Inflammatory macrophage (primary cell): ENCODE measurements at regions not wholly inside any gene's neighbourhood (a gene's known extent, or its start where the extent isn't known, plus 50 kb on each side); places are given as distances from the start of the nearest gene placed in this dataset.

Experiments
- DNase-seq, 2 donors: peaks; one replicate each; pipeline ENCODE4 v3.0.0-alpha.2; 2020 to 2022

- no peak for DNase-seq
Measured at GRCh38 chr9:84590706-84591105, 78.8 kb upstream of the NTRK2 start.

GRCh38 chr9:84592918-84593317 lies 76.6 kb upstream of the NTRK2 start:
- DNase-seq = no peak

GRCh38 chr9:84593352-84593751 lies 76.2 kb upstream of the NTRK2 start:
- no peak for DNase-seq

- peak; percentile 24 to 43 for DNase-seq
Measured at GRCh38 chr9:84597131-84597530, 72.4 kb upstream of the NTRK2 start.

GRCh38 chr9:84598921-84599636 lies 70.5 kb upstream of the NTRK2 start:
- DNase-seq = no peak

- no peak for DNase-seq
Measured at GRCh38 chr9:84600739-84601138, 68.8 kb upstream of the NTRK2 start.

- DNase-seq = no peak
Measured at GRCh38 chr9:84604223-84604622, 65.3 kb upstream of the NTRK2 start.

- no peak for DNase-seq
Measured at GRCh38 chr9:84609779-84610178, 59.8 kb upstream of the NTRK2 start.

- DNase-seq = no peak
Measured at GRCh38 chr9:84613431-84613830, 56.1 kb upstream of the NTRK2 start.

GRCh38 chr9:84615544-84615943 lies 54.0 kb upstream of the NTRK2 start:
- DNase-seq = no peak

GRCh38 chr9:84617411-84618029 lies 52.0 kb upstream of the NTRK2 start:
- no peak for DNase-seq
